ENCODE measurements at regions not wholly inside any gene's neighbourhood (a gene's known extent, or its start where the extent isn't known, plus 50 kb on each side); places are given as distances from the start of the nearest gene placed in this dataset.

DNA sequence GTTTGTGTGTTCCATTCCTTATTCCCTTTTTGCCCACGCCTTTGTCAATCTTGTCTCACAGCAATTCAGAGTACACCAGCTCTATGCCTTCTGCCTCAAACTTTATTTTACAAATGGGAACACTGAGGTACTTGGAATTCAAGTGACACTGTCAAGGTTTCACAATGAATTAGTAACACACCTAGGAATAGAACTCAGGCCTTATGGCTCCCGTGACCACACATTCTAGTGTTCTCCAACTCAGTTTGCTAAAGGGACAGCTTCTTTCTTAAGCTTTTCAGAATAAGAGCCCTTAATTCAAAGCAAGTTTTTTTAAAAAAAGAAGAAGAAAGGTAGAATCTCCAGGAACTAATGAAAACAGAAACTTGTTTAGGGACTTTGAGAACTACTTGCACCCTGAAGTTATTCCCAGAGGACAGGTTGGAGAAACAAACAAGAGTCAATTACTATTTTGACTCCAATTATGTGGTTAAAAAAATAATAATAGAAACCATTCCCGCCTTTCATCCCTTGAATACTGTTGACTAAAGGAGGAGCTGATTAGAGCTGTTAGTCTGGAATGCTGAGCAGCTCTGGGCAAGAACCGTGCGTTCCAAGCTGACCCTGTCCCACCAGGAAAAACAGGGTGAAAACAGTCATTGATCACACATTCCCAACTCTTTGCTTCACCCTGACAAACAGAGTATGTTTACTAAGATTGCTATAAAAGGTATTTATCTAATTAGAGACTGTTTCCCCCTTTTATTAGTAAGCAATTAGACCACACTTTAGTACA lies 408.8 kb upstream of the CNKSR2 start:
- Histone ChIP-seq H3K4me3 (ENCODE audit: low read depth in 2 of 2, low read length in 1 of 2) (no peak overlapping the region), H2AFZ (ENCODE audit: low read depth) (no peak overlapping the region), H3F3A (replicated peaks; ENCODE audit: insufficient read depth) (no peaks in the 10 kb centered on the region), H3K4me2 (no peak overlapping the region), H3K36me3 (replicated peaks in 1 of 2; ENCODE audit: control insufficient read depth in 1 of 2, insufficient read depth in 2 of 2, low read length in 1 of 2) (no peaks in the 10 kb centered on the region), H4K20me1 (ENCODE audit: insufficient read depth) (no peaks in the 10 kb centered on the region), H3K9ac (no peak overlapping the region), H3K79me2 (ENCODE audit: insufficient read depth) (no peaks in the 10 kb centered on the region), H3K9me3 (no peaks in the 10 kb centered on the region), H3K9me2 (no peaks in the 10 kb centered on the region), H3K27me3 (ENCODE audit: insufficient read depth) (no peaks in the 10 kb centered on the region), H3K4me1 (ENCODE audit: control insufficient read depth in 1 of 2, insufficient read depth in 2 of 2, low read depth in 1 of 2, low read length in 1 of 2) (no peaks in the 10 kb centered on the region), H3K27ac (ENCODE audit: low read depth in 2 of 2, low read length in 1 of 2) (no peak overlapping the region)
- TF ChIP-seq RCOR1 (IDR thresholded peaks at IDR 0.05; ENCODE audit: low read length): no peak
- no peak for TF ChIP-seq POLR2AphosphoS5 (IDR thresholded peaks at IDR 0.05; ENCODE audit: low read depth, low read length)
- TF ChIP-seq RAD21 (IDR thresholded peaks at IDR 0.05; ENCODE audit: low read length): no peak
- no peak for TF ChIP-seq ELF1 (IDR thresholded peaks at IDR 0.05)
- no peak for TF ChIP-seq NRF1 (IDR thresholded peaks at IDR 0.05; ENCODE audit: low read depth, low read length)
- TF ChIP-seq SIN3A (IDR thresholded peaks at IDR 0.05; ENCODE audit: borderline replicate concordance, low read depth, low read length): no peak
- TF ChIP-seq GATA2 (CRISPR knock-in tag; IDR thresholded peaks at IDR 0.05): no peak
- TF ChIP-seq REST (IDR thresholded peaks at IDR 0.05; ENCODE audit: low read depth, low read length): no peak
- no peak for TF ChIP-seq SMC3 (IDR thresholded peaks at IDR 0.05; ENCODE audit: low read depth, low read length)
- TF ChIP-seq TCF12 (IDR thresholded peaks at IDR 0.05): no peak
- TF ChIP-seq, protein P1, sequence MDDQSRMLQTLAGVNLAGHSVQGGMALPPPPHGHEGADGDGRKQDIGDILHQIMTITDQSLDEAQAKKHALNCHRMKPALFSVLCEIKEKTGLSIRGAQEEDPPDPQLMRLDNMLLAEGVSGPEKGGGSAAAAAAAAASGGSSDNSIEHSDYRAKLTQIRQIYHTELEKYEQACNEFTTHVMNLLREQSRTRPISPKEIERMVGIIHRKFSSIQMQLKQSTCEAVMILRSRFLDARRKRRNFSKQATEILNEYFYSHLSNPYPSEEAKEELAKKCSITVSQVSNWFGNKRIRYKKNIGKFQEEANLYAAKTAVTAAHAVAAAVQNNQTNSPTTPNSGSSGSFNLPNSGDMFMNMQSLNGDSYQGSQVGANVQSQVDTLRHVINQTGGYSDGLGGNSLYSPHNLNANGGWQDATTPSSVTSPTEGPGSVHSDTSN (IDR thresholded peaks at IDR 0.05): no peak
- no peak for TF ChIP-seq NFIC (IDR thresholded peaks at IDR 0.05; ENCODE audit: borderline replicate concordance)
- no peak for TF ChIP-seq MEF2A (IDR thresholded peaks at IDR 0.05; ENCODE audit: borderline replicate concordance, low read depth)
- POLR2A ChIA-PET: no interaction called here
- no peak for DNase-seq
- WGBS (ENCODE audit: low lambda C conversion rate): 14% methylated on average over 5 of the region's 5 CpGs
- CTCF ChIA-PET: no interaction called here

DNA sequence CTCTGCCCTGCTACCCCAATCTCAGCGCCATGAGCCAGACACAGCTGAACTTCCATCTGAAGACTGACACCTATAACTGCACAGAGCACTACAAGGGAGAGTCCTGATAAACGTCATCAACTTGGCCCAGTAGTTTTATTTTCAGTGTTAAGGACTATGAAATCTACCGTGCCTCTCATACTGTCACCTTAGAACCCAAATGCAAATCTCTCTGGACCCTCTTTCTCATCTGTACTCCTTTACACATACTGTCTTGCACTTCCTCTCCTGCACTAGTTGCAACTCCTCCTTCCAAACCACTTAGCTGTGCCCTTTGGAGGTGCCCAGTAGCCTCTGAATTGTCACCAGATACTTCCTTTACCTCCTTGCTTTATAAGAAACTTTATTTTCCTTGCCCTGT lies 420.2 kb upstream of the CNKSR2 start:
- H3K4me1 ChIP-seq (ENCODE audit: control insufficient read depth in 1 of 2, insufficient read depth in 2 of 2, low read depth in 1 of 2, low read length in 1 of 2): no peaks in the 10 kb centered on the region
- no peak overlapping the region for H3K9ac ChIP-seq
- no peak for DNase-seq
- ChIA-PET CTCF (no interaction called here), POLR2A (no interaction called here)
- no peaks in the 10 kb centered on the region for H3F3A ChIP-seq (replicated peaks; ENCODE audit: insufficient read depth)
- no peaks in the 10 kb centered on the region for H3K36me3 ChIP-seq (replicated peaks in 1 of 2; ENCODE audit: control insufficient read depth in 1 of 2, insufficient read depth in 2 of 2, low read length in 1 of 2)
- no peak overlapping the region for H3K4me3 ChIP-seq (ENCODE audit: low read depth in 2 of 2, low read length in 1 of 2)
- H3K9me3 ChIP-seq: no peaks in the 10 kb centered on the region
- WGBS (ENCODE audit: low lambda C conversion rate): 23% methylated on average over 3 of the region's 3 CpGs
- no peaks in the 10 kb centered on the region for H3K79me2 ChIP-seq (ENCODE audit: insufficient read depth)
- no peaks in the 10 kb centered on the region for H3K9me2 ChIP-seq
- no peak overlapping the region for H3K4me2 ChIP-seq
- H3K27ac ChIP-seq (ENCODE audit: low read depth in 2 of 2, low read length in 1 of 2): no peak overlapping the region
- H2AFZ ChIP-seq (ENCODE audit: low read depth): no peak overlapping the region
- H3K27me3 ChIP-seq (ENCODE audit: insufficient read depth): no peaks in the 10 kb centered on the region
- no peaks in the 10 kb centered on the region for H4K20me1 ChIP-seq (ENCODE audit: insufficient read depth)
- TF ChIP-seq FOXJ3 (CRISPR knock-in tag; IDR thresholded peaks at IDR 0.05): no peak
- no peak for TF ChIP-seq RCOR1 (IDR thresholded peaks at IDR 0.05; ENCODE audit: low read length)
- TF ChIP-seq, protein P2, sequence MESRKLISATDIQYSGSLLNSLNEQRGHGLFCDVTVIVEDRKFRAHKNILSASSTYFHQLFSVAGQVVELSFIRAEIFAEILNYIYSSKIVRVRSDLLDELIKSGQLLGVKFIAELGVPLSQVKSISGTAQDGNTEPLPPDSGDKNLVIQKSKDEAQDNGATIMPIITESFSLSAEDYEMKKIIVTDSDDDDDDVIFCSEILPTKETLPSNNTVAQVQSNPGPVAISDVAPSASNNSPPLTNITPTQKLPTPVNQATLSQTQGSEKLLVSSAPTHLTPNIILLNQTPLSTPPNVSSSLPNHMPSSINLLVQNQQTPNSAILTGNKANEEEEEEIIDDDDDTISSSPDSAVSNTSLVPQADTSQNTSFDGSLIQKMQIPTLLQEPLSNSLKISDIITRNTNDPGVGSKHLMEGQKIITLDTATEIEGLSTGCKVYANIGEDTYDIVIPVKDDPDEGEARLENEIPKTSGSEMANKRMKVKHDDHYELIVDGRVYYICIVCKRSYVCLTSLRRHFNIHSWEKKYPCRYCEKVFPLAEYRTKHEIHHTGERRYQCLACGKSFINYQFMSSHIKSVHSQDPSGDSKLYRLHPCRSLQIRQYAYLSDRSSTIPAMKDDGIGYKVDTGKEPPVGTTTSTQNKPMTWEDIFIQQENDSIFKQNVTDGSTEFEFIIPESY (IDR thresholded peaks at IDR 0.05; ENCODE audit: borderline replicate concordance, low read depth): no peak
- TF ChIP-seq FOSL2 (IDR thresholded peaks at IDR 0.05; ENCODE audit: borderline replicate concordance, low read depth): no peak
- TF ChIP-seq ELF1 (IDR thresholded peaks at IDR 0.05): no peak
- TF ChIP-seq MXI1 (IDR thresholded peaks at IDR 0.05; ENCODE audit: low read depth, low read length): no peak
- TF ChIP-seq FOXM1 (IDR thresholded peaks at IDR 0.05; ENCODE audit: low read depth): no peak
- TF ChIP-seq, protein P1 (IDR thresholded peaks at IDR 0.05): no peak
- TF ChIP-seq YY1 (IDR thresholded peaks at IDR 0.05; ENCODE audit: low read depth): no peak
- no peak for TF ChIP-seq GATA2 (CRISPR knock-in tag; IDR thresholded peaks at IDR 0.05)
- TF ChIP-seq POLR2AphosphoS5 (IDR thresholded peaks at IDR 0.05; ENCODE audit: low read depth, low read length): no peak
- no peak for TF ChIP-seq RAD21 (IDR thresholded peaks at IDR 0.05; ENCODE audit: low read length)
- TF ChIP-seq MEF2A (IDR thresholded peaks at IDR 0.05; ENCODE audit: borderline replicate concordance, low read depth): no peak
